HepG2 (cell line): ENCODE measurements at regions not wholly inside any gene's neighbourhood (a gene's known extent, or its start where the extent isn't known, plus 50 kb on each side); places are given as distances from the start of the nearest gene placed in this dataset.

Experiments used
- ARNT ChIP-seq: fragments of 450-650 bp; IDR thresholded peaks from 2 replicates; pipeline ENCODE4 v1.6.1; 2017
- CTCF ChIP-seq: sonication (generic); formaldehyde crosslinking; IDR thresholded peaks from 2 replicates; pipeline ENCODE4 v1.5.0; 2020; ENCODE audit warnings: mild to moderate bottlenecking, missing genetic modification reagents, moderate library complexity
- MXD3 ChIP-seq: IDR thresholded peaks from 2 replicates; pipeline ENCODE4 v1.6.1; 2016; ENCODE audit warnings: mild to moderate bottlenecking, missing biosample characterization, missing genetic modification reagents
- TFDP1 ChIP-seq: IDR thresholded peaks from 2 replicates; pipeline ENCODE4 v1.6.1; 2016; ENCODE audit warnings: missing compliant biosample characterization, missing genetic modification reagents, borderline replicate concordance
- ZNF468 ChIP-seq: sonication (generic); formaldehyde crosslinking; IDR thresholded peaks from 2 replicates; pipeline ENCODE4 v1.8.0; 2022; ENCODE audit warnings: mild to moderate bottlenecking, moderate library complexity, missing genetic modification reagents
- ZSCAN30 ChIP-seq: sonication (generic); formaldehyde crosslinking; IDR thresholded peaks from 2 replicates; pipeline ENCODE4 v1.5.0; 2020; ENCODE audit warnings: mild to moderate bottlenecking, missing genetic modification reagents

- TF ChIP-seq ZNF468 (CRISPR knock-in tag), result no peak
- no peak for TF ChIP-seq TFDP1 (CRISPR knock-in tag)
- TF ChIP-seq ZSCAN30, result no peak
- TF ChIP-seq CTCF (CRISPR knock-in tag), result no peak
- no peak for TF ChIP-seq ARNT
- TF ChIP-seq MXD3, result no peak
These were observed 169.8 kb upstream of the PLXNC1 start for GRCh38 chr12:93978553-93978952.
